NCI-H446 (cell line): ENCODE measurements at regions not wholly inside any gene's neighbourhood (a gene's known extent, or its start where the extent isn't known, plus 50 kb on each side); places are given as distances from the start of the nearest gene placed in this dataset.

ENCODE experiments used
- DNase-seq, 2 experiments: peaks; one replicate each; lab custom pipeline; 2025; lab: John Stamatoyannopoulos, UW

DNA sequence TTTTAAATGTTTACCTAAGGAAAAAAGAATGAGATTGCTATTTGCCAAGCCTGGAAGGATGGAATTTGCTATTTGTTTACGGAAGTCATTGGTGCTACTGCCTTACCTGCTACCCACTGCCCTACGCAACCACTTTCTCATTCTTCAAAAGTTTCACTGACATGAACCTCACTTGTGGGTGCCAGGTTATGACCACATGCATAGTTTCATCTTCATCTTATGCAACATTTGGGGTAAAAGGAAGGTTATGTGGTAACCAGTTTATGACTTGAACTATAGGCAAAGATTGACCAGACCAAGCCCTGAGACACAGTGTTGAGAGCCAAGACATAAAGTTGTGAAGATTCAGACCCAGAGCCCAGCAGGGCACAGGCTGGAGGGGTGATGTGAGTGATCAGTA is 142.5 kb downstream of the LACC1 start:
- no peak for DNase-seq

DNA sequence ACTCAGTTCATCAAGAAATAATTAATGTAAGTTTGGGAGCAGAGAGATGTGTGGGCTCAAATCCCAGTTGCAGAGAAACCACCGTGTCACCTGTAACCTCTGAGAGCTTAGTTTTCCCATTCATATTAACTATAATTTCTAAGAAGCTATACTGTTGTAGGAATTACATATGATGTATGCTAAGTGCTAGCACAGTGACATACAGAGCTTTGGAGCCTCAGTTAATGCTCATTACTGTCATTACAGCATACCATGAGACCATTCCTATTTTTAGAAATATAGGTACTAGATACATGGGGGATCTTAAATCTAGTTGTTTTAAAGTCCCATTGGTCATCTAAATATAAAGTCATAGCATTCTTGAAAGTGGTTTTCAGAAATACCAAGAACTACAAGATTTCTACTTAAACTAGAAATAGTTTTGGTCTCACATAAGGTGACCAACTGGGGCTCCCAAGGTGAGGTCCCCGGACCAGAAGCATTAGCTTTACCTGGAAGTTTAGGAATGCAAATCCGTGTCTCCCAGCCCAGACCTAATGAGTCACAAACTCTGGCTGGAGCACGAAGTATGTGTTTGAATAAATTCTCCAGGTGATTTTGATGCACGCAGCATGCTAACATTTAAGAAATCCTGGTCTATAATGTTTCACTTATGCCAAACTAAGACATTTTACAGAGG is 144.6 kb downstream of the LACC1 start:
- no peak for DNase-seq

DNA sequence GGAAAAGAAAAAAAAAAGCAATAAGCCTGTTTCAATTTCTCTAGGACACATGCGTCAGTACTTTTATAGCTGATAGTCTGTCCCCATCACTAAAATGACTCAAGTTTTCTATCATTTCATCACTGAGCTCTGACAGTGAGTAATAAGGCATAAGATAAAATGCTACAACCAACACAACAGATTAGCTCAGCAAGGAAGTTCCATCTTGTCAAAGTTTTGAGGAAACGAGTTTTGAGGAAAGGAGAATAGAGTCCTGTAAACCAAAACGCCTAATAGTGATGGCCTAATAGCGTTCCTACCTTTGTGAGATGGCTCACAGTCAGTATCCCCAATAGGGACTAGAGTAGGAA is 145.1 kb downstream of the LACC1 start:
- no peak for DNase-seq

DNA sequence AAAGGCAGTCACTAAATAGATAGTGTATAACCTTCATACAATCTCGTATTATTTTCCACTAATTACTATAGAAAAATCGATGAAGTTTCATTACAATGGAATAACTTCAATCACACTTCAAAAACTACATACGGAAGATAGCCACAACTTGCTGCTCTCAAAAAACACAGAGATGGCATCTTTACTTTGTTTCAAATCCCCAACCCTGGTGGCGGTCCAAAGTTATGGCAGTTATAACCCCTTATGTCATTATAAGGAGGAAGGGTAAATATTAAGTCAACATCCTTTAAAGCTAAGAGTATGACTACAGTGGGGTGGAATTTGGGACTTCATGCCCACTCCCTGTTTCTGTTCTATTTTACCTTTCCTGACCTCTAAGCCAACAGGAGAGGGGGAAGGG is 146.5 kb downstream of the LACC1 start:
- DNase-seq: no peak

DNA sequence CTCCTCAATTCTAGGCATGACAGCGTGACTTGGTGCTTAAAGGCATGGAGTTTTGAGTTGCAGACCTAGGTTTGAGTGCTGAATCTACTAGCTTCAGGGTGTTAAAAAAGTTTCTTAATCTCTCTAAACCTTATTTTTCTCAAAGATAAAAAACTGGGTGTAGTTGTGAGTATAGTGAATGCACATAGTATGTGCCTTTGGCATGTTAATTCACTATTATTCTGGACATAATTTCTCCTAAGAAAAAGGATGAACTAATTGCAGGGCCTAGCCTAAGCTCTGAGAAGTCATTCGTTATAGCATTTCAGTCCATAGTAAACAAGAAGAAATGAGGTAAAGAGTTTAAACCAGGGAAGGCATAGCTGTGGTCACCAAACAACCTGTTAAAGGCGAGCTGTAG is 149.0 kb downstream of the LACC1 start:
- no peak for DNase-seq

DNA sequence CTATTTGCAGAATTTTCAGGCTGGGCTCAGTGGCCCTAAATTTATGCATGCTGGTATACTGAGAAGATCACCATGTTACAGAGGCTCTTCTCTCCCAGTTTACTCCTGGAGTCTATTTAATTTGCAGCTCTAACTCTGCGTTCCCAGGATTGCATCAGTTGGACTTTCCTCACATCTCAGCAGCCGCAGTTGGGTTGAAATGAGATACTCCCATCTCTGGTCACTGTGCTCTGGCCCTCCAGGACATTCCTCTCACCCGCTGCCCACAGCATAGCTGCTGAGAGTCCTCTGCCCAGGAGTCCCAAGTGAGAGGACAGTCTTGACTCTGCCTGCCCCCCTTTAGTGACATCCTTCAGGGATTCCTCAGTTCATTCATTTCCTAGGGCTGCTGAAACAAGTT is 150.9 kb downstream of the LACC1 start:
- no peak for DNase-seq

DNA sequence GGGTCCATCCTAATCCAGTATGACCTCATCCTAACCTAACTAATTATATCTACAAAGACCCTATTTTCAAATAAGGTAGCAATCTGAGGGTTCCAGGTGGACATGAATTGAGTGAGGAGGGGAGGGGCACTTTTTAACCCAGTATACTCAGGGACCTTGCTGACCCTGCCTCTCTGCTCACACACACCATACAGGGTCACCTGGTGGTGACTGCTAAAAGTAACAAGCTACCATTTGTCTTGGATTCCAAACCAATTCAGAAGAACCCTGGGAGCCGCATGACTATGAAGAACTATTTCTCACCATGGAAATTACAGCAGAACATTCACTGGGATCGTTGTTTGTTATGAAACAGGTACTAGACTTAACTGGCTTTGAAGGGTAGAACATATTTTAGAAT is 151.9 kb downstream of the LACC1 start:
- DNase-seq: no peak

DNA sequence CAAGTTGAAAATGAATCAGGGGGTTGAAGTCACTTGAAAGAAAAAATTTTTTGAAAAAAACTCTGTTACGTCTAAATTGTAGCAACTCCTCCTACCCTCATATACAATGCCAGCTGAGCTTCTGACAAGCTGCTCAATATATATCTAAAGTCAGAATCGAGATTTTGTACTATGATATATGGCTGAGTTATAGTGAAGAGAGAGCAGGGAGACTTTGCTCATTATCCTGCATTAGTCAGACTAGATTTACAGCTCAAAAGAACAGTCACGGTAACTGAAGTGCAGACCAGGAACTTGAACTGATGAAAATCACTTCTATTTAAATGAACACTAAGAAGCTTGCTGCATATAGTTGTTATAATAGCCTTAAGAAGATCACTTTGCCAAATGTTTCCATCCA is 153.1 kb downstream of the LACC1 start:
- no peak for DNase-seq

DNA sequence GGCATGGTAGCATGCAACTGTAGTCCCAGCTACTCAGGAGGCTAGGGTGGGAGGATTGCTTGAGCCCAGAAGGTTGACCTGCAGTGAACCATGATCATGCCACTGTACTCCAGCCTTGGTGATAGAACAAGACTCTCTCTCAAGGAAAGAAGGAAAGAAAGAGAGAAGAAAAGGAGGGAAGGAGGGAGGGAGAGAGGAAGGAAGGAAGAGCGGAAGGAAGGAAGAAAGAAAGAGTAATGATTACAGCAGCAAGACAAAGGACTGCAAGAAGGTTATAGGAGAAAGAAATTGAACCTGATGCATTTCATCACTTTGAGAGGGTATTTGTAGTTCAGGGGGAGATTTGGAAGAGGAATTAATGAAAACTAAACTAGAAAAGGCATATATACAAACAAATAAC is 155.7 kb downstream of the LACC1 start:
- DNase-seq: no peak

DNA sequence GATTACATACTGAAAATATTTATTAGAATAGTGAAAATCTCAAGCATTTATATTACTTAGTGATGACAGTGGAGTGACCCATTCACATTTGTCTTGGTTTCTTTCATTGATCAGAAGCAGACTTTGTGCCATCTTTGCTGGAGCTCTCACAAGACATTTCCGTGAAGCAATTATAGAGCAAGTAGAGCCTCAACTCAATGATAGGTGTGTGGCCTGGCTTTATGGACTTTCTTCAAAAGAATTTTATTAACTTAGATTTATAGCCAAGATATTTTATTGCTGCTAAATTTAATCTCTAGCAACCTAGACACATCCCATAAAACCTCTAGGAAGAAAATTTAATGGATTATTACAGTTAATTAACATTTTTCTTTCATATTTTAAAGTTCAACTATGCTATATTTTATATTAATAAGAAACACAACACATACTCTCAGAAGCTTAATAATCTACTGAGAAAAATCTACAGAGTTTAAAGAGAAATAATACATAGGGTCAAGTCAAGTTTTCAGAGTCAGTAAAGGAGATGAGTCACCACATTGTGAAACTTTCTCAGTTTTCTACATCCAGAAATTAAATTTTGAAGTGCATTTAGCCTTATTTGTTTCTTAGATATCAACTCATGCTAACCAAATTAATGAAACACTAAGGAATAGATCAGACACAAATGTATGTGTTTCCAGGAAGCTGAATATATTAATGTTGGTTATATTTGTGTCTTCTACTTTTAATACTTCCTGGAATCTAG is 160.5 kb downstream of the LACC1 start:
- DNase-seq: no peak

DNA sequence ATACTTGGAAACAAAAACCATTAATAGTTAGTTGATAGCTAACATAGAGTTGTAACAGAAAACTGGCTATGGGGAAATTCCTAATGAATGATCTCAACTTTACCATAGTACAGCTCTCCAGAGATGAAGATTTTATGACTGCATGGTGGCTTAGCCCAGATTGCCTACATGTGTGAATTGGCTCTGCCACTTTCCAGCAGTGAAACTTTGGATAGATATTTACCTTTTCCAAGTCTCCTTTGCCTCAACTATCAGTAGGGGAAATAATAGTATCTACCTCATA is 161.1 kb downstream of the LACC1 start:
- no peak for DNase-seq

DNA sequence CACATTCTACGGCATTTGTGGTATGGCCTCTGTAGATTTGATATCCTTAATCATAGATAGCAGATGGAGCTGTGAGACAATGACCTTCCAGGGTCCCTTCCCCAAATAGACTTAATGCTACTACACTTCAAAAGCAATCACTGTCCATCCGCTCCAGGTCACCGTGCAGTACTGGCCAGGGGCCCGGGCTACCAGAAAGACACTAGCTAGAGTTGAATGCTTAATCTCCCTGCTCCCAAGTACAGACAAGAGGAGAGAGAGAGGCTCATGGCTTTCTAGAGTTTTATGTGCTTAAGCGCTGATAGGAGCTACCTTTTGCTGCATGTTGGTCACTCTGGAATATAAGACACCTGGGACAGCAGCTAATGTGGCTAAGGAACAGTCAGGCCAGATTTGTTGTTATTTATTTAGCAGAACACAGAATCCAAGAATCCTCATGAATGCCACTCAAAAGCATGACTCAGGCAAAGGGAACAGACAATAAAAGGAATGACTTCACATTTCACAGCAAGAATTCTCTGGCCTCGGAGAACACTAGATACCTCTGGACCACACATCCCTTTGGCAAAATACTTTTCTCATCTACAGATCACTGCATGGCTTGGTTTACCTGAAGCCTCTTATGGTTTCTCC is 165.0 kb downstream of the LACC1 start:
- DNase-seq: no peak

DNA sequence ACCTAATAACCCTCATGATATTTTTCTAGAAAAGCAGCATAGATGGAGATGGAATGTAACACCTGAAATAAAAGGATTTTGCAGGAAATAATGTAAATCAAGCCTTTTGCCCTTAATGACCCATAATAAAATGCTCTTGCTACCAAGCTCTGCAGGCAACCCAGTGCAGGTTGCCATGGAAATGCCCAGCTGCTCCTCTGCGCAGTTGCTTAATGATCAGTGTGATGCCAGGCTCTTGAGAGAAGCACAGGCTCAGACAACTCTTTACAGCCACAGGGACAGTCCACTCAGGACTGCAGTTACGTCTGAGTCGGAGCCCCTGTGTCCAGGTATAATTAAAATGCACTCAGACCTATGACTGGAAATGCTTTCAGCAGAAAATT is 165.5 kb downstream of the LACC1 start:
- peak in 1 of 2 experiments; percentile 14 for DNase-seq

DNA sequence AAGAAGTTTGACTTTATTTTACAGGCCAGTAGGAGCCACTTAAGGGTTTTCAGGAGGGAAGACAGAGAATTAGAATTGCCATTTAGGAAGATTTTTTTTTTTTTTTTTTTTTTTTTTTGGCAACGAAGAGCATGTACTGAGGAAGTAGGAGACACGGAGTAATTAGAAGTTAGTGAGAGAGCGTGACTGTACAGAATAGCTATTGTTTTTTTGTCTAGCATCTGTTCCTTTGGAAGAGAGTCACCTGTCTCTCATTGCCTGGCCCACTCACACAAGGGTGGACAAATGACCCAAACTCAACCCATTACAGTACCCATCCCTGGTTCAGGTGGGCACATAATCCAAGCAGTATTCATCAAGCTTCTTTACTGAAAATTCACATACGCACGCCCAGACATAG is 166.7 kb downstream of the LACC1 start:
- DNase-seq: no peak

DNA sequence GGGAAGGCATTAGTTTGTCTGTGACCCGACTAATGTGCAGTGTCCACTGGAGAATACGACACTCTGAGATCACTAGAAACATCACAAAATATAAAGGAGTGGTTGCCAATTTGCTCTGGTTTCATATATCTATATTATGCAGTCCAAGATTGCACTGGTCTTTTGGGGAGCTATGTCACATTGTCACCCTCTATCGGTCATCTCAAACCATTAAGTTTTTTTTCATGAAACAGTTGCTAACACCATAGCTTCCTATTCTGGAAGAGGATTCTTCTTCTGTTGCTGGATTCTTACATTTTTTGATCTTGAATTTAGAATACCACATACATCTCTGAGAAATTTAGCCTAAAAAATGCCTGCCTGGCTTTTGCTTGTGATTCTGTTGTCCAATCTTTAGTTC is 168.6 kb downstream of the LACC1 start:
- DNase-seq: no peak

DNA sequence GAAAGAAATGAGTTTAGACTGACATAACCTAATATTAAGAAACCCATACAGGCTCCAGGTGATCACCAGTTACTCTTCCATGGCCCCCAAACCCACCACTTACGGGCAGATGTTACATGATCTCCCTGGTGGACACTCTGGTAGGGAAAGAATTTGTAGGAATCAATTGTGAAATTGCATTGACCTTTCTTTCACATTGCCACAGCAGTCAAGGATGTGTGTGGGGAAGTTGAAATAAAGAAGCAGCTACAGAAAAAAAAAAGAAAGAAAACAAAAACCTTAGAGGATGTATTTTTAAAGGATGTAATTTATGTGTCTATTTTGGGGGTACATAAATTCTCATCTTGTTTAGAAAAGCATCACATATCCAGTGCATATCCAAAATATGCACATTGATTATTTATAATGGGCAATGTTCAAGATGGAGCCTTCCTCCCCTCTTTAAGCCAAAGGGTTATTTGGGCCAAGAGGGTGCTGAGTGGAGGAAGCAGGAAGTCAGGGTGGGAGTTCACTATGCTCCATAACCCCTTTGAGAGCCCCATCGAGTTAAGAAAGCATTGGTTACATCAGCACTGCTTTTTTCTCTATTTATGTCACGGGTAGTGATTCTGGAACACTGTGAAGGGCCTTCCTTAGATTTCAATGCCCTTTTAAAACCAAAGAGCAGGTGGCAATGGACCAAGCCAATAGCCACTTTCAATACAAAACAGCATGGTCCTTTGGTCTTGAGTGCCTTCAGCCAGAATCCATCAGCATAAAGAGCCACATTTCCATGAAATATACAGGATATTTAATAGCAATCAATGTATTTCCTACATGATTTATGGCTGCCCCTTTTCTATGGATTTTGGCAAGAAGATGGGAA is 169.6 kb downstream of the LACC1 start:
- DNase-seq: no peak

DNA sequence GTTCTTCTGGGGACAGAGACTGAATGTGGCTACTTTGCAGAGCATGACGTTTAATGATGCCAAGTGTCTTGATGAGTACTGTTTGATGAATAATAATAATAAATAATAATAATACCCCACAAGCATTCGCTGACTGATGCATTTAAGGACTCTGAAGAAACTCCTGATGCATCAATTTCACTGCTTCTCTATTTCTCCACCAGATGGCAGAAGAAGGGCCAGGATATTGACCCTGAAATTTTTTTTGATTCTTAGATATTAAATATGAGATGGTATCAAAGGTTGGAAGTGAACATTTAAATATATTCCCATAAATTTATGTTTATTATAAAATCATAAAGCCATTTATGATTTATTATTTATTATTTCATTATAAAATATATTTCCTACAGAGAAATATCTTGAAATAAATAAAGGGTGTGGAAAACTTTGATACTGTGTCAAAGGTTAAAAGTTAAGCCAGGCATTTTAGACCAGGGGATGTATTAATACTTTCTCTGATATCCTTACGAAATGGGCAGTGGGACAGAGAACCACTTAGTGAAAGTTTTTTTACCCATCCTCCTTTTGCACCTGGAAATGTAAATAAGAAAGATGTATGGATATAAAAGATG is 170.9 kb downstream of the LACC1 start:
- peak; percentile 40 to 58 for DNase-seq

DNA sequence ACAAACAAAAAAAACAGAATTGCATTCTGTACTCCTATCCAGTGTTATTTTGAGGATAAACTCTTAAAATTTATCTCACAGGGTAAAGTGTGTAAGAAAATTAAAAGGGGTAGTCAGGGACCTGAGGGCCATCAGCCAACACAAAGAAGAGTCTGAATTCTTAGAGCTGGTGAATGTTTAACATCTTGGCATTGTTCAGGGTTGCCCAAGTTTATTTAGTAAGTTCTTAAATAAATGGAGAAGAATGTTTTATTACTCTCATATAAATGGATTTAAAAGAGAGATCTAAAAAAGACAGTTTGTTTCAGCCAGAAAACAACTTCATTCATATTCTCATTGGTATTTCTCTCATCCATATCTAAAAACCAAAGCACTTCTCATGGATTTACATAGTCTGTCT is 171.7 kb downstream of the LACC1 start:
- DNase-seq: no peak

DNA sequence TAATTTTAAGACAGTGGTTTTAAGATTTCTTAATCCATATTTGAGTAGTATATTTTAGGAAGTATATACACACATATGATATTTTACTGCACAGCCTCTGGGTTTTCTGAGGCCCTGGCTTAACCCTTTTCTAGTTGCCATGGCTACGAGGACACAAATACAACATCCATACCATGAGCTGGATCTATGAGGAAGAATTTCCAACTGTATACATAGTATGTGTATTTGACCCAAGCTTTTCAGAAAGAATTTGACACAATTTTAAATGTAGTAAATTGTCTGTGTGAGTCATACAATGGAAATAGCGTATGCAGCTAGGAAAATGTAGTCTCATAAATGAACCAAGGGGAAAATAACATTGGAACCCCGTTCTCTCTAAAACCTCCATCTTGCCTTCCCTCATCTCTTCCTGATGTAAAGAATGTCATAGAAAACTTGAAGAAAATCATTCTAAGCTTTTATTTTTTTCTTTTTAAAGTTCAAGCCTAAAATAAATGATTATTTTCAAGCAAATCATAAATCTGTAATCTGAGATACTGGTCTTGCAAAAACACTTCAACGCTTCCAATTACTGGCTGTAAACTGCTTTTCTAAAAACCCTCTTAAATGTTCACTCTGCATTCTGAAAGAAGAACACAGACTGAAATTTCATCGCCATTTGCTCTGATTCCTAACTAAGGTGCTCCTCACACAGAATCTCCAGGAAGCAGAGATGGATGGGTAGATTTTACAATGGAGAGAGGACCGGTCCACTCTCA is 172.4 kb downstream of the LACC1 start:
- no peak for DNase-seq

DNA sequence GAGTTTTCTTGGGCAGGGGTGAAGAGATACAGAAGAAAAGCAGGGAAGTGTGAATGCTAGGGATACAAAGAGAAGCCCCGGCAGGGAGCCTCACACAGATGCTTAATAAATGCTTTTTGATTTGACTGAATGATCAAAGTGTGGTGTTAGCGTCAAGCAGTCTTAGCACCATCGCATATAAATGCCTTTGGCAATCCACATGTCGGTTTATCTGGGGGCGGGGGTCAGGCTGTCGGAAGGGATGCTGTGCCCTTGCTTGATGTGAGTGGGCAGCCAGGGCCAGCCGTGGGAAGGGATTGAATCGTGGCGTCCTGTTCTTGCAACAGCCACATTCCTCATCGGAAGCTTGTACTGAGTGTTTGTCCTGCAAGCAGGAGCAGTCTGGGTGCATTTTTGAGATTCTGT is 173.1 kb downstream of the LACC1 start:
- no peak for DNase-seq

DNA sequence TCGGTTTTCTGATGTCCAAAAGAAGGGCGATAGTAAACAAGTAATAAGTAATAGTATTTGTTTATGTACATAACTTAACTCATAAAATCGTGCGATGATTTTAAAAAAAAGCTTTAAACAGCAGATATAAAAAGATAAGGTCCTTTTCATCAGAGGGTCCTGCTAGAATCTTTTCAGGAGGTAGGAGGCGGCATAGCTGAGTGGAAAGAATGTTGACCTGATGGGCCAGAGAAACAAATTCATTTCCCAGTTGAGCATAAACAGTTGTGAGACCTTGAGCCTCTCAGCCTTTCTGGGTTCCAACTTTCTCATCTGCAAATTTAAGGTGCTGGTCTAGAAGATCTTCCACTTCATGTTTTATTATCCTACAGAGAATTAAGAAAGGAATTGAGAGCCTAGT is 173.5 kb downstream of the LACC1 start:
- no peak for DNase-seq

DNA sequence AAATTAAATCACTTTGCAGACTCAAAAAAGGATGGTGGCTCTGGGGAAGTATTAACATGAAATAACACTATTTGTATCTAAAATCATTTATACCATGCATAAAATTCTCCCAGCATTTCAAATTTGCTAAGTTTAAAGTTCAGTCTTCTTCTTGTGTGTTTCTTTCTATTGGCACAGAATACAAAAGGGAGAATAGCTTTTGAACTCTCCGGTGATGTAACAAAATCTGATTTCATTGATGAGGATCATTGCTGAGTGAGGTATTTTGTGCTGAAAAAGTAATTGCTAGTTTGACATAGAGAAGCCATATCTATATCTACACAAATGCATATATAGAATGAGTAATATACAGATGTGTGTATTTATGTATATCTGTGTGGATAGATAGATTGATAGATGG is 174.8 kb downstream of the LACC1 start:
- DNase-seq: no peak
